Medulla oblongata (tissue), 1 donor: ENCODE measurements at regions not wholly inside any gene's neighbourhood (a gene's known extent, or its start where the extent isn't known, plus 50 kb on each side); places are given as distances from the start of the nearest gene placed in this dataset.
"Not testable (repeated sequence)": the region's sequence is repeated elsewhere in the genome, so short reads cannot be mapped to it uniquely, and the experiment has no call there.

Experiments used
- DNase-seq: peaks from one replicate; pipeline ENCODE4 v3.0.0-alpha.2; 2015; ENCODE audit errors: extremely low spot score

DNA sequence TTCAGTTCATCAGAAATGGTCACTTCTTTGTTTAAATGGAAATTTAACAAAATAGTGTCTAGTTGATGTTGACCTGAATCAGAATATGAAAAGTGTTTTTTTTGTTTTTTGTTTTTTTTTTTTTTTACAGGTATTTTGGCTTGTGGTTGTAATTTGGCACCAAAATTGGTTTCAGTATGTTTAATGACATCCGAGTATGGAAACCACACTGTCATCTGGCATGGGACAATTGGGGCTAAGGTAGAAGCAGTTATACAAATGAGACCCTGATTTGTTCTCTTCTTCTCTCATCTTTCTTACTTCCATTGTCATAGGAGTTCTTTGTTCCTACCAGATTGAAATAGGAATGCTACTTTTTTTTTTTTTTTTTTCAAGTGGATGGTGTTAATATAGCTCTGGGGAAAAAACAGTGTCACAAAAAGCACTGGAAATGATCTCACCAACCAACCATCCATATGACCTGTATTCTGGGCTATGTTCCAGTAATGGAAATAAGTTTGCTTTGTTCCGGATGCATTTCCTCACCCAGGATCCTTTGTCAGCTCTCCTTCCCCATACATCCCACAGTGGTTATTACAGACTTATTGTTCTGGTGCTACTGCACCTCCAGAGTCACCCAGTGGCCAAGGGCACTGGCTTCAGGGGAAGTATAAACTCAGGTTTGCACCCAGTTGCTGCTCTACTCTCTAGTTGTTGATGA lies 95.8 kb downstream of the ATXN3L start:
- peak; percentile 2 for DNase-seq

GRCh38 chrX:13220916-13221315 lies 98.9 kb downstream of the ATXN3L start:
- no peak for DNase-seq

DNA sequence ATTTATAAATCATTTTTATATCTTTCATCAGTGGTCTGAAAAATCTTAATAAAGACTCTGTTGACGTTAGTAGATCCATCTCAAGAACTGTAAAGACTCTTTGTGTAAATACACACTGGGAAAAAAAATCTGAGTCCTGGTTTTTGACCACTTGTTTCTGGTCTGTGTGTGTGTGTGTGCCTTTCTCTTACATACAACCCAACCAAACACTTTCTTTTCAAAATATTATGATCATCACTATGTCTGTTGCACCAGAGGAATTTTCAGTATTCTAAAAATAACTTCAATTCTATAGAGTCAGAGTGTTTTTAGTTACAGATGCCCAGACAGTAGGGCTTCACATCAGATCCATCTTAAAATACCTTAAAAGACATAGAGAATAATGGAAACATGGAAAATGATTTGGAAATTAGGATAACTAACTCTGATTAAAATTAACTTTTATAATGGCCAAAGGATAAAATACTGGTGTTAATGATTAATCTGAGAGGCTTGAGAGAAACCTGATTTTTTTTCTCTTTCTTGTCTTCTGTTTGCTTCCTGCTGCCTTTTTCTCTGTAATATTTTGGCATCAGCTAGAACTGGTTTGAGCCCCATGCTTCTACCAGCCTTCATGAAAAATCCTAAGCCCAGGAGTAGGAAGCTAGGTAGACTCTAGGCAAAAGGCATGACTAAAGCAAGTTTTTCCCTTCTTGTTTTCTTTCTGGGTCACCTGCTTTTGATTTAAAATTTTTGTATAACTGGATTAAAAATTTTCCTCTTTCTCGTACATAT lies 99.7 kb downstream of the ATXN3L start:
- DNase-seq: no peak

GRCh38 chrX:13218758-13219157 lies 101.1 kb downstream of the ATXN3L start:
- DNase-seq: no peak

DNA sequence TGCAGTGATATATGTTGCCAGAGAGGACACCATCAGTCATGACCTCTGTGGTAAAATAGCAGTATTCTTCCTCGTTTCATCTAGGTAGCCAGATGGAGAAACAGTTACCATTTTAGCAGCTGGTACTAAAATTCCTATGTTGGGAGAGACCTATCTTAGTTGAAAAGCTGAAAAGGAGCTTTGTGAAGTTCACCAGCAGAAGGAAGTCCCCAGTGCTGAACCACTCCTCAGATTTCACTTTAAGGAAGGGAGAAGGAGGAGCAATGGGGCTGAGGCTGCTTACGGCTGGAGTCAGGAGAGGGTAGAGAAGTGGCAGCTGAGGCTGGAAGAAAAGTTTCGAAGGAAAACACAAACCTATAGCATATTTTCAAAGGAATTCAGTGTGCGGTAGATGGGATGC lies 103.7 kb downstream of the ATXN3L start:
- no peak for DNase-seq

GRCh38 chrX:13215729-13216128 lies 104.1 kb downstream of the ATXN3L start:
- no peak for DNase-seq

DNA sequence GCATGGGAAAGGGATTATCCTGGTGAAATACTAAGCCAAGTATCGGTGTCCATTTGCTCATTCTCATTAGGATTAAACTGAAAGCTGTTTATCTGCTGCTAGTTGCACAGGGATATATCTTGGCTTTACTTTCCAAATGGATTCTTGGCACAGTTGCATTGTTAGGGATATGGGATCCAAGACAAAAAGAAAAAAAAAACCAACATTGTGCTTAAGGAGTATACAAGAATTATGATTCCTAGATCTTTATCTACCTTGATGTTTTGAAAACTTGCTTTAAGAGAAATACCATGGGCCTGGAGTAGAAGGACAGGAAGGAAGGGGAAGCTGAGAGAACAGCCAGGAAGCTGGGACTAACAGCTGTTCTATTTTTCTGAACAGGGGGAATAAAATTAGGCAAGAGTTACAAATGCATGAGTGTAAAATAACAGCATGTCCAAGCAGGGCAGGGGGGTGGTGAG lies 107.6 kb downstream of the ATXN3L start:
- DNase-seq: no peak

DNA sequence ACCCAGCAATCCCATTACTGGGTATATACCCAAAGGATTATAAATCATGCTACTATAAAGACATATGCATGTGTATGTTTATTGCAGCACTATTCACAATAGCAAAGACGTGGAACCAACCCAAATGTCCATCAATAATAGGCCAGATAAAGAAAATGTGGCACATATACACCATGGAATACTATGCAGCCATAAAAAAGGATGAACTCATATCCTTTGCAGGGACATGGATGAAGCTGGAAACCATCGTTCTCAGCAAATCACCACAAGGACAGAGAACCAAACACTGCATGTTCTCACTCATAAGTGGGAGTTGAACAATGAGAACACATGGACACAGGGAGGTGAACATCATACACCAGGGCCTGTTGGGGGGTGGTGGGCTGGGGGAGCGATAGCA lies 109.7 kb downstream of the ATXN3L start:
- DNase-seq: not testable (repeated sequence)

GRCh38 chrX:13209704-13210103 lies 110.1 kb downstream of the ATXN3L start:
- not testable (repeated sequence) for DNase-seq

GRCh38 chrX:13208281-13208935 lies 111.4 kb downstream of the ATXN3L start:
- DNase-seq: no peak

DNA sequence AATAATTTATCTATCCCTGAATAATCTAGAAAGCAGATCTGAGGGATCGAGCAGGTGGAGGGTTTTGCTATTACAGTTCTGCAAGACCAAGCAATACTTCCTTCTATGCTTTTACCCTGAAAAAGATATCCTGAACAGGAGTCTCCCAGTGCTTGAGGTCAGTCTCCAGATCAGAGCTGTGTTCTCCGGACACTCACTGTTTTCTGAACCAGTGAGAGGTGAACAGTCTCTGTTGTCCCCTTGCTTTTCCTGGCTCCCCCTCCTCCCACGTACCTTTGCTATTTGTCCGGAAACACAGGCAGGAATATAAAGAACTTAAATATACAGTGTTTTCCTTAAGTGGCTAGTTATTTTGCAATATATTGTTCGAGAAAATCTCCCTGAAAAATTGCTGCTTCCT lies 116.6 kb downstream of the ATXN3L start:
- DNase-seq: no peak

- DNase-seq: no peak
Measured at GRCh38 chrX:13201605-13202219, 118.1 kb downstream of the ATXN3L start.

DNA sequence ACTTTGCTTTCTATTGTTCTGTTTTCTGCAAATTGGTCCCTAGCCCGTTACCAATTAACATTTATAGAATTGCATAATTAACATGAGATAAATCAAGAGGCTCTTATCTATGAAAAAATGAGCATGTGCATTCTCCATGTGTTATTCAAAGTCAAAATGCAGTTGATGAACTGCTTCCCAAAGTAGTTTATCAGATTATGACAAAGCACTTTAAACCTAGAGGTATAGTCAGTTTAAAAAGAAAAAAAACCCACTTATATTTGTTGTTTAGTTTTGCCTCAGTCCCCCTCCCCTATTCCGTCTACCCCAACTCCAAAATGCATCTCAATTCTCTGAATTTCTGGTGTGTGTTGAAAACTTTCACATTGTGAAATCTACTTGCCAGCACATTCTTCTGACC lies 119.5 kb downstream of the ATXN3L start:
- no peak for DNase-seq

GRCh38 chrX:13198762-13199064 lies 121.1 kb downstream of the ATXN3L start:
- DNase-seq: no peak

DNA sequence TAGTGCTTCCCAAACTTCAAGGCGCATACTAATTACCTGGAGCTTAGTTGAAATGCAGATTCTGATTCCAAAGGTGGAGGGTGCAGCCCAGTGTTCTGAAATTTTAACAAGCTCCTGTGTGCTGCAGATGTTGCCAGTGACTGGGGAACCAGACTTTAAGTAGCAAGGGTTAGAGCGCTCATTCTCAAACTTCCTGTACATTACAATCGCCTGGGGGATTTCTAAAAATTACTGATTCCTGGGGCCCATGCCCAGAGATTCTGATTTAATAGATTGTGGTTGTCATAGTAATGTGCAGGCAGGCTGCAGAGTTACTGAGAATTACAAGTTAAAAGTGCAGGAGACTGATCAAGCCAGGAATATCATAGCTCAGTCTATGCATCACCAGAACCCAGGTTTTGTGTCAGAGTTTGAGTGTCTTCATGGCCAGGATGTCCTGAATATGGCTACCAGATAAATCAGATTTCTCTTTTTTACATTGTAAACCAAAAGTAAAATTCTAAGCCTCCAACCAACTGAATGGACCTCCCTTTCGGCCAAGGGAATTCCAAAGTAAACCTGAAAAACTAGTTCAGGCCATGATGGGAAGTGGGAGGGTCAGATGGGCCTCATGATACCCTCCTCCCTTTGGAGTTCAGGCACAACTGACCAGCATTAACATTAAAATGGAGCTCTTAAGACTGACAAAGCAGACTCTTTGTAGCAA lies 121.6 kb downstream of the ATXN3L start:
- no peak for DNase-seq

DNA sequence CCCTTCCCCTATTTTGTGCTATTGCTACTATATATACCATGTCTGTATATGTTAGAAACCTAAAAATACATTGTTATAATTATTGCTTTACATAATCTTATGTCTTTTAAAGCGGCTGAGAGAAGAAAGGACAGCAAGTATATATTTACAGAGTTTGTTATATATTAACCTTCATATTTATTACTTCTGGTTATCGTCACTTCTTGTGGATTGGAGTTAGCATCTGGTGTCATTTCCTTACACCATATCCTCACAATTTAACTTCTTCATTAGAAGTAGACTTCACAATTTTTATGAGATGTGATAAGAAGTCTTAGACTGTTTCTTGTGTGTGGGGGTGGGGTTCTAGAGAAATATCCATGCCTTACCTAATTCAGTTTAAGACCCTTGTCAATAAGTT lies 123.1 kb downstream of the ATXN3L start:
- no peak for DNase-seq

DNA sequence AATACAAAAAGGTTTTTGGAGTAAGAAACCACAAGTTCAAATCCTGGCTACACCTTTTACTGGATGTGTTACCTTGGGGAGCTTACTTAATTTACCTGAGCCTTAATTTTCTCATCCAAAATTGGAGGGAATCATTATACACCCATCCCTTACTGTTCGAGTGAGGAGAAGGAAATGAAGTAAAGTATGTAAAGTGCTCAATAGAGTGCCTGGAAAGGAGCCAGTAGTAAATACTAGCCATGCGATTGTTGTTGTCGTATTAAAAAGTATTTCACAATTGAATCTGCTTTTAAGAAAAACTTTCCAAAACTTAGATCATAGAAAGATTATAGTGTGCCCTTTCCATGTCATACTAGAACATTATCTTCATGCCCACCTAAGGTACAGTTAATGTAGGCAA lies 124.5 kb downstream of the ATXN3L start:
- DNase-seq: no peak

GRCh38 chrX:13194291-13195103 lies 125.4 kb downstream of the ATXN3L start:
- no peak for DNase-seq

DNA sequence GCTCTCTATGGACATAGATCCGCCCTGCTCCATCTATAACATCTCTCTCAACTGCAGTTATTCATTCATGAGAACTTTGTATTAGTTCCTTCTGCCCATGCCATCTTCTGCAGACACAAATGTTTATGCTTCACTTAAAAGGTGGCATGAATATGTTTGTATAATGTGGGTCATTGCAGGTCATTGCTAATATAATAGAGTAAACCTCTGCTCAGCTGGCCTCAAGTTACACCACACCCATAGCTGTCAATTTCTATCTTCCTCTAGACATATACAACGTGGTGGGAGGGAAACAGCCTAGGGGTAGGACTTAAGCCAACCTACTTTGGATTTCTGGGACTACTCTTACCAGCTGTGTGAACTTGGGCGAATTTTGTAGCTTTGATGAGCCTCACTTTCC lies 129.8 kb downstream of the ATXN3L start:
- DNase-seq: no peak

- no peak for DNase-seq
Measured at GRCh38 chrX:13189380-13189779, 130.5 kb downstream of the ATXN3L start.

DNA sequence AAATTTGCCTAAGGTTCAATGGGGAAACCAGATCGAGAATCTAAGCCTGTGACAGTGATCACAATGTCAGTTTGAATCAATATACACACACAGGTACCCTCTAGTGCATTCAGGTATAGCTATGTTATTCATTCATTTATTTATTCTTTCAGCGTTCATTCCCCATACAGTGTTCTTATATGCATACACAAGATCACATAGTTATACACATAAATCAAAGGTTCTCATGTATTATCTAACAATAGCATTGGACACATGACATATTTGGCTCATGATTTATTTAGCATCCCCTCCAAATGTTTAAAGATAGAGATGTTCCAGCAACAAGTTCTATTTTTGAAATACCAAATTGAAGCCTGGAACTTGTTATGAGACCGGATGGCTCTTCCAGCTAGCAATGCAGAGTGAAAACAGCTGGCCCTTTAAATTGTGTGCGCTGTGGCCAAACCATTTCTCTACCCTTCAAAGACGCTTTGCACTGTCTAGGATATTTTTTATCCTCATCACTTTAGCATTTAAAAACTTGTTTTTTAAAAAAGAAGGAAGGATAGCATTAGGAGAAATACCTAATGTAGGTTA lies 131.0 kb downstream of the ATXN3L start:
- DNase-seq: no peak
